ENCODE measurements at regions not wholly inside any gene's neighbourhood (a gene's known extent, or its start where the extent isn't known, plus 50 kb on each side); places are given as distances from the start of the nearest gene placed in this dataset.

DNA sequence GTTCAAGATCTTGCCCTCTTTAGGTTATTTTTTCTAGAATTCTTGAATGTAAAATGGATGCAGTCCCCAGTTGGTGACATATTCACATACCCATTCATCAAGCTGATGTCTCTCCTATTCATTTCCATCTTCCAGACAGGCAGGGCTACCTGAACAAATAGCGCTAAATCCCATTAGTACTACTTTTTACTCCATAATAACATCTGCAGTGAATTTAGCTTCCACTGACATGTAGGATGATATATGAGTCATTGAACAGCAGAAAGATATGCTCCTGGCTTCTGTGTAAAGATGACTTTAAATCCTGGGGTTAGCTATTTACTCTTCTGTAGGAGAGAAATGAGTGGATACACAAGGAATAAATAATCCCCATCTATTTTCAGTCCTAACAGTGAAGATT is 194.7 kb downstream of the RND3 start:
- TF ChIP-seq EZH2 (IDR thresholded peaks at IDR 0.05; ENCODE audit: borderline replicate concordance, low read length) (no peak), CTCF (conservative IDR thresholded peaks at IDR 0.05 in 1 of 2, IDR thresholded peaks at IDR 0.05 in 1 of 2; ENCODE audit: extremely low read depth in 1 of 2, insufficient read depth in 1 of 2, low read depth in 1 of 2, low read length in 2 of 2) (no peak)
